NB4 (cell line): ENCODE measurements at regions not wholly inside any gene's neighbourhood (a gene's known extent, or its start where the extent isn't known, plus 50 kb on each side); places are given as distances from the start of the nearest gene placed in this dataset.

Experiments
- CTCF ChIP-seq: IDR thresholded peaks from one replicate; pipeline ENCODE4 v1.5.1; 2012; ENCODE audit warnings: low read depth, low read length
- MYC ChIP-seq: IDR thresholded peaks from 2 replicates; pipeline ENCODE4 v1.6.1; 2011; ENCODE audit warnings: low read depth, low read length
- POLR2A ChIP-seq: IDR thresholded peaks from 2 replicates; pipeline ENCODE4 v1.6.1; 2011; ENCODE audit warnings: mild to moderate bottlenecking; ENCODE audit not compliant: insufficient read length; ENCODE audit errors: extremely low read depth
- TF ChIP-seq, protein P1 (sequence below): IDR thresholded peaks from 2 replicates; pipeline ENCODE4 v1.6.1; 2011; ENCODE audit warnings: low read depth, low read length

- no peak for TF ChIP-seq CTCF
- TF ChIP-seq POLR2A: no peak
- TF ChIP-seq, protein P1, sequence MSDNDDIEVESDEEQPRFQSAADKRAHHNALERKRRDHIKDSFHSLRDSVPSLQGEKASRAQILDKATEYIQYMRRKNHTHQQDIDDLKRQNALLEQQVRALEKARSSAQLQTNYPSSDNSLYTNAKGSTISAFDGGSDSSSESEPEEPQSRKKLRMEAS: no peak
- no peak for TF ChIP-seq MYC
Observed at GRCh38 chr13:44165221-44165888, 208.3 kb upstream of the SERP2 start.
